Neural progenitor cell (in vitro differentiated cells): ENCODE measurements at regions not wholly inside any gene's neighbourhood (a gene's known extent, or its start where the extent isn't known, plus 50 kb on each side); places are given as distances from the start of the nearest gene placed in this dataset.

Experiments used
- CTCF ChIP-seq: fragments of 200-600 bp; sonication (generic); IDR thresholded peaks from 2 replicates; pipeline ENCODE4 v1.5.1; 2017; ENCODE audit warnings: antibody characterized with exemption, mild to moderate bottlenecking
- EZH2 ChIP-seq: fragments of 200-600 bp; sonication (generic); IDR thresholded peaks from 2 replicates; pipeline ENCODE4 v1.6.1; 2017; ENCODE audit warnings: antibody characterized with exemption, mild to moderate bottlenecking, moderate library complexity
- EZH2phosphoT487 ChIP-seq: fragments of 200-600 bp; sonication (generic); IDR thresholded peaks from 2 replicates; pipeline ENCODE4 v1.6.1; 2017; ENCODE audit warnings: antibody characterized with exemption

- TF ChIP-seq CTCF (peak; percentile 81), EZH2 (no peak), EZH2phosphoT487 (no peak)
Measured at GRCh38 chr11:59283825-59284772, 71.4 kb upstream of the MPEG1 start.
